ENCODE measurements at regions not wholly inside any gene's neighbourhood (a gene's known extent, or its start where the extent isn't known, plus 50 kb on each side); places are given as distances from the start of the nearest gene placed in this dataset.

DNA sequence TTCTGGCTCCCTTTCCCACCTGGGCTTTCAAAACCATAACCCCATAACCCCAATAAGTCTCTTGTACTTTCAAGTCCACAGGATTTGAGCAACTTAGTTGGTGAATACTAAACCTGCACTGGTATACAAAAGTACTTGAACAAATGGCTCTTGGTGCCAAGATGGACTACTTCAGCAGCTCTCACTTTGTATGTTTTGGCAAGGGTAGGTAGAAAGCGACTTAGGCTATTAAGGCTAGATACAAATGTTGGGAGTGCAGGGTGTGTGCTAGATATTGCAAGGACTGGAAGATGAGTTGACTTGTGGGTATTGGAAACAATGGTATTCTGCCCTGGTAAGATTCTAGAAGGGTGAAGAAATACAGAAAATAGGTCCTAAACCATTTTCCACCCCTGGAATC lies 182.6 kb upstream of the MOCS1 start:
- H3K27ac ChIP-seq (ENCODE audit: insufficient read depth, low read length): no peak overlapping the region
- WGBS, 2 experiments (ENCODE audit: extremely low coverage in 2 of 2, insufficient read length in 1 of 2): 0% methylated on average over 1 of the region's 1 CpG; no CpG with 5 or more reads in 1 of the 2 experiments
- no peak overlapping the region for H2BK120ac ChIP-seq (ENCODE audit: low read depth, low read length)
- no peaks in the 10 kb centered on the region for H3K79me1 ChIP-seq (ENCODE audit: low read depth in 1 of 2, low read length in 2 of 2)
- H3K9me3 ChIP-seq (ENCODE audit: control insufficient read depth, insufficient read depth, low read length): no peaks in the 10 kb centered on the region
- H3K14ac ChIP-seq (replicated peaks; ENCODE audit: low read depth, low read length): no peak overlapping the region
- in situ Hi-C loops (cut with MboI; ENCODE audit: low sequenced_read_pairs) (no loop called here), intact Hi-C loops (cut with micrococcal nuclease) (no loop called here), dilution Hi-C loops (cut with HindIII; ENCODE audit: low sequenced_read_pairs, unreplicated experiment) (no loop called here)
- H3K9me1 ChIP-seq (ENCODE audit: insufficient read depth, low read length): no peaks in the 10 kb centered on the region
- BruUV-seq (replicated peaks): no TSS peak
- ChIA-PET CTCF (no interaction called here), POLR2A (ENCODE audit: unreplicated experiment) (no interaction called here)
- no peak overlapping the region for H3K23ac ChIP-seq (ENCODE audit: low read depth, low read length)
- H3K9ac ChIP-seq (ENCODE audit: low read depth, low read length): no peak overlapping the region
- H3K56ac ChIP-seq (ENCODE audit: extremely low read depth, insufficient read depth, low read length): no peak overlapping the region
- no peak overlapping the region for H3K4ac ChIP-seq (ENCODE audit: low read depth, low read length)
- H2BK15ac ChIP-seq (ENCODE audit: low read depth, low read length): no peak overlapping the region
- no peak for ATAC-seq (ENCODE audit: low read depth)
- TF ChIP-seq MAZ (IDR thresholded peaks at IDR 0.05; ENCODE audit: borderline replicate concordance, low read depth, low read length) (no peak), NFE2L2 (IDR thresholded peaks at IDR 0.05; ENCODE audit: low read depth, low read length) (no peak), RFX5 (IDR thresholded peaks at IDR 0.05; ENCODE audit: low read depth, low read length) (no peak), MAFK (IDR thresholded peaks at IDR 0.05; ENCODE audit: low read depth, low read length) (no peak), CEBPB (IDR thresholded peaks at IDR 0.05; ENCODE audit: low read depth, low read length) (no peak), SMC3 (IDR thresholded peaks at IDR 0.05; ENCODE audit: low read depth, low read length) (no peak), CHD1 (IDR thresholded peaks at IDR 0.05; ENCODE audit: low read depth, low read length) (no peak), RAD21 (IDR thresholded peaks at IDR 0.05; ENCODE audit: low read length) (no peak), MXI1 (IDR thresholded peaks at IDR 0.05; ENCODE audit: borderline replicate concordance, low read depth, low read length) (no peak), POLR2A (IDR thresholded peaks at IDR 0.05; ENCODE audit: low read depth, low read length) (no peak), FOS (IDR thresholded peaks at IDR 0.05; ENCODE audit: low read depth, low read length) (no peak), BHLHE40 (IDR thresholded peaks at IDR 0.05; ENCODE audit: low read depth, low read length) (no peak), RCOR1 (IDR thresholded peaks at IDR 0.05; ENCODE audit: insufficient replicate concordance, low read length) (no peak)
- TF ChIP-seq, protein P1, sequence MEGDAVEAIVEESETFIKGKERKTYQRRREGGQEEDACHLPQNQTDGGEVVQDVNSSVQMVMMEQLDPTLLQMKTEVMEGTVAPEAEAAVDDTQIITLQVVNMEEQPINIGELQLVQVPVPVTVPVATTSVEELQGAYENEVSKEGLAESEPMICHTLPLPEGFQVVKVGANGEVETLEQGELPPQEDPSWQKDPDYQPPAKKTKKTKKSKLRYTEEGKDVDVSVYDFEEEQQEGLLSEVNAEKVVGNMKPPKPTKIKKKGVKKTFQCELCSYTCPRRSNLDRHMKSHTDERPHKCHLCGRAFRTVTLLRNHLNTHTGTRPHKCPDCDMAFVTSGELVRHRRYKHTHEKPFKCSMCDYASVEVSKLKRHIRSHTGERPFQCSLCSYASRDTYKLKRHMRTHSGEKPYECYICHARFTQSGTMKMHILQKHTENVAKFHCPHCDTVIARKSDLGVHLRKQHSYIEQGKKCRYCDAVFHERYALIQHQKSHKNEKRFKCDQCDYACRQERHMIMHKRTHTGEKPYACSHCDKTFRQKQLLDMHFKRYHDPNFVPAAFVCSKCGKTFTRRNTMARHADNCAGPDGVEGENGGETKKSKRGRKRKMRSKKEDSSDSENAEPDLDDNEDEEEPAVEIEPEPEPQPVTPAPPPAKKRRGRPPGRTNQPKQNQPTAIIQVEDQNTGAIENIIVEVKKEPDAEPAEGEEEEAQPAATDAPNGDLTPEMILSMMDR (conservative IDR thresholded peaks at IDR 0.05; ENCODE audit: low read depth, low read length): no peak
- TF ChIP-seq, protein P2, sequence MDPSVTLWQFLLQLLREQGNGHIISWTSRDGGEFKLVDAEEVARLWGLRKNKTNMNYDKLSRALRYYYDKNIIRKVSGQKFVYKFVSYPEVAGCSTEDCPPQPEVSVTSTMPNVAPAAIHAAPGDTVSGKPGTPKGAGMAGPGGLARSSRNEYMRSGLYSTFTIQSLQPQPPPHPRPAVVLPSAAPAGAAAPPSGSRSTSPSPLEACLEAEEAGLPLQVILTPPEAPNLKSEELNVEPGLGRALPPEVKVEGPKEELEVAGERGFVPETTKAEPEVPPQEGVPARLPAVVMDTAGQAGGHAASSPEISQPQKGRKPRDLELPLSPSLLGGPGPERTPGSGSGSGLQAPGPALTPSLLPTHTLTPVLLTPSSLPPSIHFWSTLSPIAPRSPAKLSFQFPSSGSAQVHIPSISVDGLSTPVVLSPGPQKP (IDR thresholded peaks at IDR 0.05; ENCODE audit: borderline replicate concordance, low read depth, low read length): no peak
- TF ChIP-seq, protein P3, sequence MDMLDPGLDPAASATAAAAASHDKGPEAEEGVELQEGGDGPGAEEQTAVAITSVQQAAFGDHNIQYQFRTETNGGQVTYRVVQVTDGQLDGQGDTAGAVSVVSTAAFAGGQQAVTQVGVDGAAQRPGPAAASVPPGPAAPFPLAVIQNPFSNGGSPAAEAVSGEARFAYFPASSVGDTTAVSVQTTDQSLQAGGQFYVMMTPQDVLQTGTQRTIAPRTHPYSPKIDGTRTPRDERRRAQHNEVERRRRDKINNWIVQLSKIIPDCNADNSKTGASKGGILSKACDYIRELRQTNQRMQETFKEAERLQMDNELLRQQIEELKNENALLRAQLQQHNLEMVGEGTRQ (IDR thresholded peaks at IDR 0.05; ENCODE audit: low read depth, low read length): no peak
- H4K91ac ChIP-seq (ENCODE audit: insufficient read depth, low read depth, low read length): no peak overlapping the region
- no peak overlapping the region for H2BK20ac ChIP-seq (ENCODE audit: low read depth, low read length)
- DNase-seq: no peak
- no peak overlapping the region for H3K4me3 ChIP-seq (ENCODE audit: insufficient read depth, low read depth, low read length)
- no peaks in the 10 kb centered on the region for H4K20me1 ChIP-seq (ENCODE audit: insufficient read depth, low read length)
- H3K36me3 ChIP-seq (ENCODE audit: control insufficient read depth, insufficient read depth, low read length): no peaks in the 10 kb centered on the region
- no peak overlapping the region for H2BK5ac ChIP-seq (ENCODE audit: low read depth, low read length, poor library complexity, severe bottlenecking)
- H4K8ac ChIP-seq (ENCODE audit: low read depth in 2 of 2, low read length in 2 of 2): no peak overlapping the region
- H3K4me2 ChIP-seq (ENCODE audit: low read depth, low read length): no peak overlapping the region
- H2AK5ac ChIP-seq (ENCODE audit: low read depth, low read length): no peak overlapping the region
- no peak overlapping the region for H2AK9ac ChIP-seq (replicated peaks; ENCODE audit: low read depth, low read length, poor library complexity)
- no peaks in the 10 kb centered on the region for H3K4me1 ChIP-seq (ENCODE audit: control insufficient read depth, insufficient read depth, low read length)
- no peak overlapping the region for H3K18ac ChIP-seq (ENCODE audit: low read depth, low read length)
- H4K5ac ChIP-seq (ENCODE audit: low read depth, low read length): no peak overlapping the region
- H2AFZ ChIP-seq (replicated peaks; ENCODE audit: low read length, poor library complexity): no peak overlapping the region
- H3K27me3 ChIP-seq (ENCODE audit: control insufficient read depth, insufficient read depth, low read length): no peaks in the 10 kb centered on the region

Measured in IMR-90 (cell line).